ENCODE measurements at regions not wholly inside any gene's neighbourhood (a gene's known extent, or its start where the extent isn't known, plus 50 kb on each side); places are given as distances from the start of the nearest gene placed in this dataset.

DNA sequence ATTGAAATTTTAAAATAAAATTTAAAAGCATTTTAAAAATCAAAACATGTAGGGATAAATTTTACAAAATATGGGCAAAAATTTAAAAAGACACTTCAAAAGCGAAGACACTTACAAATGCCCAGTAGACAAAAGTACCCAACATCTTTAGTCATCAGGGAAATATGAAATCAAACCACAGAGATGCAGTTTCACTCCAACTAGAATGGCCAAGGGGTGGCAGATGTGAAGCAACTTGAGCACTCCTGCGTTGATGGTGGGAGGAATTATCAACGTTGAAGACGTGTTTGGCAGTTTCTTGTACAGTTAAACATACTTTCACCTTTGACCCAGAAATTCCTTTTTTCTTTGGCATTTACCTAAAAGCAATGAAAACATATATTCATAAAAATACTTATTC, 518.0 kb upstream of the SGCG start:
- H3K4me2 ChIP-seq (ENCODE audit: insufficient read depth, low read length): no peak overlapping the region
- H3K27ac ChIP-seq (ENCODE audit: insufficient read depth, low read depth, low read length): no peak overlapping the region
- no peaks in the 10 kb centered on the region for H3K27me3 ChIP-seq (ENCODE audit: control insufficient read depth in 2 of 2, insufficient read depth in 2 of 2, low read length in 2 of 2)
- FAIRE-seq: no peak
- no peaks in the 10 kb centered on the region for H3K4me1 ChIP-seq (ENCODE audit: control insufficient read depth, extremely low read depth, insufficient read depth, low read length)
- dilution Hi-C loops (cut with MboI; ENCODE audit: extremely low pct_ligation_motif_present, low sequenced_read_pairs) (no loop called here), intact Hi-C loops (cut with micrococcal nuclease) (no loop called here)
- no peak overlapping the region for H3K4me3 ChIP-seq (replicated peaks in 1 of 3; ENCODE audit: insufficient read depth in 1 of 3, low read depth in 1 of 3, low read length in 3 of 3)
- H2AFZ ChIP-seq (ENCODE audit: low read depth, low read length): no peak overlapping the region
- no peak for DNase-seq (ENCODE audit: low read depth, low spot score)
- H3K9ac ChIP-seq (replicated peaks; ENCODE audit: extremely low read depth, insufficient read depth, low read length): no peak overlapping the region
- no peaks in the 10 kb centered on the region for H4K20me1 ChIP-seq (replicated peaks; ENCODE audit: control insufficient read depth, extremely low read depth, insufficient read depth, low read length)
- ChIA-PET POLR2A (no interaction called here), CTCF (no interaction called here)
- H3K9me3 ChIP-seq (replicated peaks; ENCODE audit: control insufficient read depth, insufficient read depth, low read length): peaks cover 4% of the 10 kb centered on the region
- TF ChIP-seq FOS (IDR thresholded peaks at IDR 0.05; ENCODE audit: borderline replicate concordance, insufficient read depth, low read length) (no peak), POLR2A (IDR thresholded peaks at IDR 0.05; ENCODE audit: low read depth, low read length) (no peak), POLR2AphosphoS5 (IDR thresholded peaks at IDR 0.05; ENCODE audit: insufficient read depth, low read depth, low read length) (no peak), EZH2 (IDR thresholded peaks at IDR 0.05; ENCODE audit: borderline replicate concordance, low read depth, low read length, severe bottlenecking) (no peak)
- no TSS peak for BruUV-seq (replicated peaks)
- H3K79me2 ChIP-seq (ENCODE audit: control insufficient read depth, insufficient read depth, low read length): no peaks in the 10 kb centered on the region
- H3K9me1 ChIP-seq (replicated peaks; ENCODE audit: control insufficient read depth, extremely low read depth, insufficient read depth, low read length): no peaks in the 10 kb centered on the region
- no peaks in the 10 kb centered on the region for H3K36me3 ChIP-seq (ENCODE audit: control insufficient read depth in 2 of 2, extremely low read depth in 1 of 2, insufficient read depth in 2 of 2, low read length in 2 of 2)

DNA sequence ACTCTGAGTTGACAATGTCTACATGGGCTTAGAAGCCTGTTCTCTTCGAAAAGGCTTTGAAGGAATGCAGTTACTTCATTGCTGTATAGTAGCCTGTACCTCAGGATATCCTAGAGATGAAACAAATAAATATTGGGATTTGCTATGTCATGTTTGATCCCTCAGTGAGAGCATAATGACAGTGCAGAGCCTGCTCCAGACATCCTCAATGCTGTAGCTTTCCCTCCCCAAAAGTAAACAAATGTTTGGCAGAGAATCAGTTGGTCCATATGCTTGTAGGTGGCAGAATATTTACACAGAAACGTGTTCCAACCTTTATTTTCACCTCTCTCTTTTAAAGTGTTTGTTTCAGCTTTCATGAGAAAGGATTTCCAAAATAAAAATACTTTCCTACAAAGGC, 515.3 kb upstream of the SGCG start:
- Histone ChIP-seq H4K20me1 (replicated peaks; ENCODE audit: control insufficient read depth, extremely low read depth, insufficient read depth, low read length) (no peaks in the 10 kb centered on the region), H3K4me1 (ENCODE audit: control insufficient read depth, extremely low read depth, insufficient read depth, low read length) (no peaks in the 10 kb centered on the region), H3K9ac (replicated peaks; ENCODE audit: extremely low read depth, insufficient read depth, low read length) (no peak overlapping the region), H3K9me1 (replicated peaks; ENCODE audit: control insufficient read depth, extremely low read depth, insufficient read depth, low read length) (no peaks in the 10 kb centered on the region), H3K9me3 (replicated peaks; ENCODE audit: control insufficient read depth, insufficient read depth, low read length) (peaks cover 4% of the 10 kb centered on the region), H2AFZ (ENCODE audit: low read depth, low read length) (no peak overlapping the region), H3K4me2 (ENCODE audit: insufficient read depth, low read length) (no peak overlapping the region), H3K27ac (ENCODE audit: insufficient read depth, low read depth, low read length) (no peak overlapping the region), H3K36me3 (ENCODE audit: control insufficient read depth in 2 of 2, extremely low read depth in 1 of 2, insufficient read depth in 2 of 2, low read length in 2 of 2) (no peaks in the 10 kb centered on the region), H3K79me2 (ENCODE audit: control insufficient read depth, insufficient read depth, low read length) (no peaks in the 10 kb centered on the region), H3K27me3 (ENCODE audit: control insufficient read depth in 2 of 2, insufficient read depth in 2 of 2, low read length in 2 of 2) (no peaks in the 10 kb centered on the region), H3K4me3 (replicated peaks in 1 of 3; ENCODE audit: insufficient read depth in 1 of 3, low read depth in 1 of 3, low read length in 3 of 3) (no peak overlapping the region)
- intact Hi-C loops (cut with micrococcal nuclease): no loop called here
- FAIRE-seq (no peak), DNase-seq (ENCODE audit: low read depth, low spot score) (no peak)
- ChIA-PET CTCF (no interaction called here), POLR2A (no interaction called here)
- BruUV-seq (replicated peaks): no TSS peak
- dilution Hi-C loops (cut with MboI; ENCODE audit: extremely low pct_ligation_motif_present, low sequenced_read_pairs): no loop called here
- TF ChIP-seq, protein P1, sequence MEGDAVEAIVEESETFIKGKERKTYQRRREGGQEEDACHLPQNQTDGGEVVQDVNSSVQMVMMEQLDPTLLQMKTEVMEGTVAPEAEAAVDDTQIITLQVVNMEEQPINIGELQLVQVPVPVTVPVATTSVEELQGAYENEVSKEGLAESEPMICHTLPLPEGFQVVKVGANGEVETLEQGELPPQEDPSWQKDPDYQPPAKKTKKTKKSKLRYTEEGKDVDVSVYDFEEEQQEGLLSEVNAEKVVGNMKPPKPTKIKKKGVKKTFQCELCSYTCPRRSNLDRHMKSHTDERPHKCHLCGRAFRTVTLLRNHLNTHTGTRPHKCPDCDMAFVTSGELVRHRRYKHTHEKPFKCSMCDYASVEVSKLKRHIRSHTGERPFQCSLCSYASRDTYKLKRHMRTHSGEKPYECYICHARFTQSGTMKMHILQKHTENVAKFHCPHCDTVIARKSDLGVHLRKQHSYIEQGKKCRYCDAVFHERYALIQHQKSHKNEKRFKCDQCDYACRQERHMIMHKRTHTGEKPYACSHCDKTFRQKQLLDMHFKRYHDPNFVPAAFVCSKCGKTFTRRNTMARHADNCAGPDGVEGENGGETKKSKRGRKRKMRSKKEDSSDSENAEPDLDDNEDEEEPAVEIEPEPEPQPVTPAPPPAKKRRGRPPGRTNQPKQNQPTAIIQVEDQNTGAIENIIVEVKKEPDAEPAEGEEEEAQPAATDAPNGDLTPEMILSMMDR (IDR thresholded peaks at IDR 0.05; ENCODE audit: extremely low read depth in 1 of 2, insufficient read depth in 1 of 2, low read depth in 1 of 2, low read length in 2 of 2): no peak
- TF ChIP-seq JUN (IDR thresholded peaks at IDR 0.05; ENCODE audit: borderline replicate concordance, insufficient read depth, insufficient read length, low read depth) (no peak), GATA2 (IDR thresholded peaks at IDR 0.05; ENCODE audit: insufficient read depth, insufficient read length, low read depth, low read length) (no peak), POLR2A (IDR thresholded peaks at IDR 0.05; ENCODE audit: low read depth, low read length) (no peak), FOS (IDR thresholded peaks at IDR 0.05; ENCODE audit: borderline replicate concordance, insufficient read depth, low read length) (no peak), MYC (IDR thresholded peaks at IDR 0.05; ENCODE audit: low read depth, low read length) (no peak), EZH2 (IDR thresholded peaks at IDR 0.05; ENCODE audit: borderline replicate concordance, low read depth, low read length, severe bottlenecking) (no peak), POLR2AphosphoS5 (IDR thresholded peaks at IDR 0.05; ENCODE audit: insufficient read depth, low read depth, low read length) (no peak)
- TF ChIP-seq, protein P2, sequence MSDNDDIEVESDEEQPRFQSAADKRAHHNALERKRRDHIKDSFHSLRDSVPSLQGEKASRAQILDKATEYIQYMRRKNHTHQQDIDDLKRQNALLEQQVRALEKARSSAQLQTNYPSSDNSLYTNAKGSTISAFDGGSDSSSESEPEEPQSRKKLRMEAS (IDR thresholded peaks at IDR 0.05; ENCODE audit: insufficient read depth, insufficient read length): no peak

Data from endothelial cell of umbilical vein (primary cell).